Muscle of leg (tissue), 3 donors: ENCODE measurements at regions not wholly inside any gene's neighbourhood (a gene's known extent, or its start where the extent isn't known, plus 50 kb on each side); places are given as distances from the start of the nearest gene placed in this dataset.

Experiments used
- DNase-seq: peaks from one replicate; pipeline ENCODE4 v3.0.0; 2013
- H3K27ac ChIP-seq: one replicate; pipeline ENCODE4 v1.5.1; 2013; ENCODE audit warnings: mild to moderate bottlenecking, low read length, control low read depth
- H3K27me3 ChIP-seq: one replicate; pipeline ENCODE4 v1.6.1; 2013; ENCODE audit warnings: low read length; ENCODE audit not compliant: control insufficient read depth, insufficient read depth
- H3K36me3 ChIP-seq: one replicate; pipeline ENCODE4 v1.6.1; 2013; ENCODE audit warnings: low read length; ENCODE audit not compliant: control insufficient read depth, insufficient read depth
- H3K4me1 ChIP-seq: one replicate; pipeline ENCODE4 v1.6.1; 2013; ENCODE audit warnings: low read length; ENCODE audit not compliant: control insufficient read depth, insufficient read depth
- H3K4me3 ChIP-seq: one replicate; pipeline ENCODE4 v1.5.1; 2013; ENCODE audit warnings: low read length, control low read depth
- H3K9me3 ChIP-seq: replicated peaks from 2 replicates; pipeline ENCODE4 v1.6.1; 2013; ENCODE audit warnings: low read depth, low read length; ENCODE audit not compliant: control insufficient read depth
- WGBS: methylation state at CpG from one replicate; pipeline ENCODE4 v1.1.5; 2013; ENCODE audit warnings: missing lambda C conversion rate; ENCODE audit not compliant: insufficient coverage; 5-methylcytosine and 5-hydroxymethylcytosine counted together

DNA sequence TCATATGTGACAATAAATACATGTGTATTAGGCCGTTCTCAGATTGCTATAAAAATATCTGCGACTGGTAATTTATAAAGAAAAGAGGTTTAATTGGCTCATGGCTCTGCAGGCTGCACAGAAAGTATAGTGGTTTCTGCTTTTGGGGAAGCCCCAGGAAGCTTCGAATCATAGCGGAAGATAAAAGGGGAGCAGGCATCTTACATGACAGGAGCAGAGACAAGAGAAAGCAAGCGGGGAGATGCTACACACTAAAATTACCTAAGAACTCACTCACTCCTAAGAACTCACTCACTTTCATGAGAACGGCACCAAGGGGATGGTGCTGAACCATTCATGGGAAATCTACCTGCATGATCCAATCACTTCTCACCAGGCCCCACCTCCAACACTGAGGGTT, 284.9 kb downstream of the OTUD1 start:
- H3K27ac ChIP-seq: no peak overlapping the region
- DNase-seq: no peak
- H3K4me3 ChIP-seq: no peak overlapping the region
- no peaks in the 10 kb centered on the region for H3K36me3 ChIP-seq
- no peaks in the 10 kb centered on the region for H3K9me3 ChIP-seq
- H3K4me1 ChIP-seq: no peaks in the 10 kb centered on the region
- WGBS: 75% methylated on average over 1 of the region's 6 CpGs
- no peaks in the 10 kb centered on the region for H3K27me3 ChIP-seq

DNA sequence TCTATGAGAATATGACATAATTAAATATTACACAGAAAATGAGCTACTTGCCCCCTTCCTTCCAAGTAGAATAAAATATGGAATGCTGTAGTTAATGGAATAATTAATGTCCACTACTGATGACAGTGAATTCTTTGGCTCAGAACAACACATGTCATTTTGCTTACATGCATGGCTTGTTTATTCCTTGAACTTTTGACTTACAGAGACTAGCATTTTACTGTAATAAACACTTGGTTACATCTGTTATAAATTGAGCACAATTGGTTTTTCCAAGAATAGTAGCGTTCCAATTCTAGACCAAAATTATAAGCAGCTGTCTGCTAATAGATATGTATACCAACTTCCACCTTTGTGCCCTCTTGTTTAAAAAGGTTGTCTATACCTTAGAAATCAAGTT, 286.7 kb downstream of the OTUD1 start:
- Histone ChIP-seq H3K27ac (no peak overlapping the region), H3K4me3 (no peak overlapping the region), H3K27me3 (no peaks in the 10 kb centered on the region), H3K36me3 (no peaks in the 10 kb centered on the region), H3K4me1 (no peaks in the 10 kb centered on the region), H3K9me3 (no peaks in the 10 kb centered on the region)
- DNase-seq: peak; percentile 77
- no CpG with 5 or more reads among the region's 1 CpG for WGBS

DNA sequence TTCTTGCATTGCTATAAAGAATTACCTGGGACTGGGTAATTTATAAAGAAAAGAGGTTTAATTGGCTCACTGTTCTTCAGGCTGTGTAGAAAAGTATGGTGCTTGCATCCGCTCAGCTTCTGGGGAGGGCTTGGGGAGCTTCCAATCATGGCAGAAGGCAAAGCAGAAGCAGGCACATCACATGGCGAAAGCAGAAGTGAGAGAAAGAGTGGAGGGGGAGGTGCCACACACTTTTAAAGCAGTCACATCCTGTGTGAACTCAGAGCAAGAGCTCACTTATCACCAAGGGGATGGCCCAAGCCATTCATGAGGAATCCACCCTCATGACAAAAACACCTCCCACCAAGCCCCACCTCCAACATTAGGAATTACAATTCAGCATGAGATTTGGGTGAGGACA, 303.5 kb downstream of the OTUD1 start:
- Histone ChIP-seq H3K9me3 (no peaks in the 10 kb centered on the region), H3K27me3 (no peaks in the 10 kb centered on the region), H3K4me1 (no peaks in the 10 kb centered on the region), H3K36me3 (no peaks in the 10 kb centered on the region), H3K4me3 (no peak overlapping the region), H3K27ac (no peak overlapping the region)
- WGBS: 100% methylated on average over 2 of the region's 2 CpGs
- DNase-seq: no peak

DNA sequence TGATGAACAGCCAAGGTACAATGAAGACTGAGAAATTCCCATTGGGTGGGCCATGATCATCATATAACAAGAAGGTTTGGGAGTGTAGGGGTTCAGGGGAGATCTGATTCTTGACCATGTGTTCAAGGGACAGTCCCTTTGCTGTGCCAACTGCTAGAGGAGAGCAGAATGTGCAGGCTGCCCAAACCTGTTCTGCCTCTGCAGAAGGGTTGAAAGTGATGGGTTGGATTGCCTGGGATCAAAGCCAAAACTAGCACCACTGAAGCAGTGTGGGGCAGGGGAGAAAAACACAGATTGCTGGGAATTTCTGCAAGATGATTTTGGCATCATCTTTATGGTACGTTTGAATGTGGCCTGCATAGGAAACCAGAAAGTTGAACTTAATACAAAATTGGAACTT, 303.9 kb downstream of the OTUD1 start:
- no peak for DNase-seq
- 50% methylated on average over 1 of the region's 1 CpG for WGBS
- Histone ChIP-seq H3K4me1 (no peaks in the 10 kb centered on the region), H3K27me3 (no peaks in the 10 kb centered on the region), H3K27ac (no peak overlapping the region), H3K36me3 (no peaks in the 10 kb centered on the region), H3K4me3 (no peak overlapping the region), H3K9me3 (no peaks in the 10 kb centered on the region)

DNA sequence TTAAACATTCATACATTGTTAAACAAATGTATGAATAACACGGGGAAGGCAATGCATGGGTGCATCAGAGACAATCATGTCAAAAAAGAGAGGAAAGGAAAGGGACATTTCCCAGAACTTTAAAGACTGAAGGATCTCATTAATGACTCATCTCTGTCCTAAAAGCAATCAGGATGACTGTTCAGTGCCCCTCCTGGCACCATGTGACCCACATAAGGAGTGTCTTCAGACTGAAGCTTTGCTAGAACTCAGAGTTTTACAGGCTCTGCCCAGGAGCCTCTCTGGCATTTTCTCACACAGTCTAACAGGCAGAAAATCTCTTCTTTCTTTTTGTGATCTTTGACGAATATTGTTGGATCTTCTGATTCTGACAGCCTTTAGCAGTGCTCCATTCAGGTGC, 315.3 kb downstream of the OTUD1 start:
- H3K4me1 ChIP-seq: no peaks in the 10 kb centered on the region
- no peak for DNase-seq
- 43% methylated on average over 1 of the region's 2 CpGs for WGBS
- H3K9me3 ChIP-seq: no peaks in the 10 kb centered on the region
- H3K36me3 ChIP-seq: no peaks in the 10 kb centered on the region
- no peak overlapping the region for H3K27ac ChIP-seq
- H3K27me3 ChIP-seq: no peaks in the 10 kb centered on the region
- H3K4me3 ChIP-seq: no peak overlapping the region

DNA sequence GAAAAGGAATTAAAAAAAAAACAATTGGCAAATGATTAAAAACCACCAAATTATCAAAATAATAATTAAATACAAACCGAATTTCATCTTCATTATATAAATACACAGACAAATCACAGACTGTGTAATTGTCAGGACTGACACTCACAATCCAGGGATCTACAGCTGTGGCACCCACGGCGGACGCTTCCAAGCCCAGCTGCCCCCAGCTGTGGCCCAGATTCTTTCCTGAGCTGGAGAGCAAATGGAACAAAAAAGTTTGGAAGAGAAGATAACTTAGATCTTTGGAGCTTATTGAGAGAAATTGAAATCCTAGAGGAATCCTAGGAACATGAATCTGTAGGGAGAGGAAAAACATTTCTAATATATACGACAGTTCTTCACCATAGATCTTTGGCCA, 316.1 kb downstream of the OTUD1 start:
- DNase-seq: no peak
- Histone ChIP-seq H3K27me3 (no peaks in the 10 kb centered on the region), H3K9me3 (no peaks in the 10 kb centered on the region), H3K4me3 (no peak overlapping the region), H3K36me3 (no peaks in the 10 kb centered on the region), H3K27ac (no peak overlapping the region), H3K4me1 (no peaks in the 10 kb centered on the region)
- WGBS: 56% methylated on average over 3 of the region's 5 CpGs

DNA sequence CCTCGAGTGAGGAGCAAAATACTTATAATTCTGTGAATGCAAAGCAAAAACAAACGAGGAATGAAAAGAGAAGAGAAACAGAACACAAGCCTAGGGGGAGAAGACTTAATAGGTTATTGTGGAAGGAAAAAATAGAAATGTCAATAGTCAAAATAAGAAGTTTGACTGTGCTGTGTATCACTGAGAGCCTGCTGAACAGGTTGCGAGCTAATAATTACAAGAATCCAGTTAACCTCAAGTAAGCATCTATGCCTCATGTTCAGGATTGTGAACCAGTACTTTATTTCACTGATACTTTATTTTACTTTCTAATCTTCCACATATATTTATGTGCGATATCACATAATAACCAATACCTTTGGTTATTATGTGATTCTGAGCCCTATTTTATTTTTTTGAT, 316.7 kb downstream of the OTUD1 start:
- no peak overlapping the region for H3K27ac ChIP-seq
- no peaks in the 10 kb centered on the region for H3K4me1 ChIP-seq
- WGBS: 64% methylated on average over 2 of the region's 4 CpGs
- DNase-seq: no peak
- H3K9me3 ChIP-seq: no peaks in the 10 kb centered on the region
- H3K27me3 ChIP-seq: no peaks in the 10 kb centered on the region
- H3K4me3 ChIP-seq: no peak overlapping the region
- H3K36me3 ChIP-seq: no peaks in the 10 kb centered on the region

DNA sequence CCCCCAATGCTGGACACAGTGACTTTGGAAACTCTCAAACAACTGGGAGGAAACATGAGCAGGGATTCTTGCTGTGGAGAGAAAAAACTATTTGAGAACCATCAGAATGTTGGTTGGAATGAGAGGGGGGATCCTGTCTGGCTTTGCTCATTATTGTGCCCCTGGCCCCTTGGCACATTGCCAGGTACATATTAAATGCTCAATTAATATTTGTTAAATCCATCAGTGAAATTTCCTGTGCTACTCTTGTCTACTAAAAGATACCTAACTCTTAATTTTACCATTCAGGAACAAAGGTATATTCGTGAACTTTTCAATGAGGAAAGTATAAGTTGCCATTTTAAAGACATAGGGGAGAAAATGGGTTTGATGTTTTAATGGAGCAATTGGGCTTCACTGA, 329.4 kb downstream of the OTUD1 start:
- WGBS: no CpG with 5 or more reads among the region's 1 CpG

DNA sequence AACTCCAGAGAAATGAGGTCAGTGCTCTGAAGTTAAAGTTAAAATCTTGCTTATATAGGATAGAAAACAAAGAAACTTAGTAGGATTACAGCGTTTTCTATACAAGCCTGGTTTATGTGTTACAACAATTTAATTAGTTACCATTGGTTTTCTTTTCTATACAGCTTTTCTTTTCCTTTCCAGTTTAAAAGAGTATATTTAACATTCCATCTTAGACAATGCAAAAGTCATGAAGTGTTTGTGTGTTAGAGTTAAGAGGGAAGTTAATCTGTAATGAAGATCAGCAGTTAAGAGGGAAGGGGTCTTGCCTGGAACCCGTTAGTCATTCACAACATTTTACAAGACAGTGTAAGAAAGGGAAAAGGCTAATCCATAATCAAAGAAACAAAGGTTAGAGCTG, 338.3 kb downstream of the OTUD1 start:
- no peak for DNase-seq
- no peaks in the 10 kb centered on the region for H3K27me3 ChIP-seq
- WGBS: no CpG with 5 or more reads among the region's 2 CpGs
- H3K9me3 ChIP-seq: no peaks in the 10 kb centered on the region
- H3K27ac ChIP-seq: no peak overlapping the region
- H3K4me3 ChIP-seq: no peak overlapping the region
- no peaks in the 10 kb centered on the region for H3K4me1 ChIP-seq
- no peaks in the 10 kb centered on the region for H3K36me3 ChIP-seq

More for the DNA sequence above, 329.4 kb downstream of the OTUD1 start:
- Histone ChIP-seq H3K9me3 (no peaks in the 10 kb centered on the region), H3K4me3 (no peak overlapping the region), H3K36me3 (no peaks in the 10 kb centered on the region), H3K27me3 (no peaks in the 10 kb centered on the region), H3K4me1 (no peaks in the 10 kb centered on the region), H3K27ac (no peak overlapping the region)
- DNase-seq: no peak

DNA sequence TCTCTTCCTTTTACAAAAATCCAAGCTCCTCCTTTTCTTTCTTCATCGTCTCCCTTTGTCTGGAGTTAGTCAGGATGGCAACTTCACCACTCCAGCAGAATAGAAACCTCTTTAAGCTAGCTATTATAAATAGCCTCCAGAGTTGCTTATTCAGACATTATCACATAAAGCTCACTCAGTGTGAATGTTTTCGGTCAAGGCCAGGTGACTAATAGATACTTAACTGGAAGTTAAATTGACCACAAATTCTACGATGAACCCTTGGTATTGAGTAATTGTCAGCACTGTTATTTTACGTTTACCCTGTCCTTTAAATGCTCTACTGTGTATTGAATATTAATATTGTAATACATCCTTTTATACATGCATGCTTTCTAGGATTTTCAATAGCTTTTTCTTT, 340.4 kb downstream of the OTUD1 start:
- Histone ChIP-seq H3K4me3 (no peak overlapping the region), H3K27me3 (no peaks in the 10 kb centered on the region), H3K9me3 (no peaks in the 10 kb centered on the region), H3K36me3 (no peaks in the 10 kb centered on the region), H3K27ac (no peak overlapping the region), H3K4me1 (no peaks in the 10 kb centered on the region)
- WGBS: 71% methylated on average over 1 of the region's 4 CpGs
- no peak for DNase-seq

DNA sequence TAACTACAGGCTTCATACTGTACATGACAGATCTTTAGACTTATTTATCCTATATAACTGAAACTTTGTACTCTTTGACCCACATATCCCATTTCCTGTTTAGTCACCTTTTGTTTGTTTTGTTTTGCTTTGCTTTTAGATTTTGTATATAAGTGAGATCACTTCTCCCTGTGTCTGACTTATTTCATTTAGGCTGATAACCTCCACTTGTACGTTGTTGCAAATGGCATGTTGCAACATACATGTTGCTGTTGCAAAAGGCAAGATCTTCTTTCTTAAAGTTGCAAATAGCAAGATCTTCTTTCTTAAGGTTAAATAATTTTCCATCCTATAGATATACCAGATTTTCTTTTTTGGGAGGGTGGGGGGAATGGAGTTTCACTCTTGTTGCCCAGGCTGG, 341.5 kb downstream of the OTUD1 start:
- no CpG with 5 or more reads among the region's 1 CpG for WGBS
- Histone ChIP-seq H3K27me3 (no peaks in the 10 kb centered on the region), H3K4me1 (no peaks in the 10 kb centered on the region)

More for the DNA sequence above, 341.5 kb downstream of the OTUD1 start:
- H3K36me3 ChIP-seq: no peaks in the 10 kb centered on the region
- no peak overlapping the region for H3K4me3 ChIP-seq
- no peak overlapping the region for H3K27ac ChIP-seq
- H3K9me3 ChIP-seq: no peaks in the 10 kb centered on the region
- DNase-seq: no peak
